ENCODE measurements at regions not wholly inside any gene's neighbourhood (a gene's known extent, or its start where the extent isn't known, plus 50 kb on each side); places are given as distances from the start of the nearest gene placed in this dataset.
A peak's percentile ranks its signal among the peaks of the same experiment; 100 is the strongest.

DNA sequence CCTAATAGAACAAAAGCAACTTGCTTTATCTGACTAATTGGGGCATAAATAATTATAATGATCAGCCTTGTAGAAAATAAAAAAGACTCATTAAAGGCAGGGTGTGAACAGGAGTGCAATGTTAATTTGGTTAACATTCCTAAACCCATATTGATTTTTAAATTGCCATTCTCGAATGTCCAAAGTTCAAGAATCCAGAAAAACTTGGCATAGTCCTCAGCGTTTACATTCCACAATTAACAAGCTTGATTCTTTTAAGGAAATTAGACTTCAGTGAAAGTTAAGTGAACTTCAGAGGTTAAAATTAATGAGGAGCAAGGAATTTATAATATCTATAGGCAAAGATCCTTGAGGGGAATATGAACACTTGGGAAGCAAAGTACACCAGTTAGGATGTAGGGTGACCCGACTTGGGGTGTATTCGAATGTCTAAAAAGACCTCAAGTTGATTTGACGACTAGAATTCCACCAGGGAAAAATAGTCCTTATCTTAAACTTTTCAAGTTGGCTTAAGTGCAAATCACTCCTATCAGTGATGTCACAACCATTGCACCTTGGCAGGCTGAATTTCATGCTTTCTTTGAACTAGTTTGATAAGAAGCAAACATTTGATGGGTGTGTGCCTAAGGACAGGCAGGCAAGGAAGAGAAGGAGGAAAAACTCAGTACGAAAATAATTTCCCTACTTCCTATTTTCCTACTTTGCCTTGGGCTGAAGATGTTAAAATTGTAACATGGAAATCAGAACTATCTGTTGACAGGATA is 830.4 kb upstream of the COBL start:
- Histone ChIP-seq H3K36me3 (ENCODE audit: control insufficient read depth, insufficient read depth, low read length) (no peaks in the 10 kb centered on the region), H3K4me3 (ENCODE audit: low read length) (no peak overlapping the region), H3K27ac (ENCODE audit: low read length) (no peak overlapping the region), H3K4me1 (ENCODE audit: control insufficient read depth, insufficient read depth, low read length) (no peaks in the 10 kb centered on the region), H3K27me3 (ENCODE audit: control insufficient read depth, insufficient read depth, low read length) (no peaks in the 10 kb centered on the region), H3K9me3 (ENCODE audit: control insufficient read depth, insufficient read depth, low read length) (no peaks in the 10 kb centered on the region)
- DNase-seq (ENCODE audit: low read depth, low spot score), result no peak
- WGBS (ENCODE audit: insufficient coverage, insufficient read length), result no CpG with 5 or more reads among the region's 6 CpGs

DNA sequence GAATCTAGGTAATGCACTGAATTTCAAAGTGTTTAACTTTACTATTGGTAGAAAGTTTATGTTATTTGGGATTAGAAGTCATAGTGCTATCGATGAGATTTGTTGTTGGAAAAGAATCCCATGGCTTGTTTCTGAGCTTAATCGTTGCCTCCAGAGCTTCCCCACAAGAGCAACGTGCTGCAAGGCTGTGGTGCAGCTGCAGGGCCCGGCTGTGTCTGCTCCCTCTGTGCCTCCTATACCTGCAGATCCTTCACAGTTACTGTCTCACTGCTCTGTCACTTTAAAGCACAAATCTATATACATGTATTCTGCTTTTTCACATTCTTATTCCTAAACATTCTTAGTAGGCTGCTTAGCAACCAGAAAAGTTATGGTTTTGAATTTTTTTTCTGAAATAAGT is 826.6 kb upstream of the COBL start:
- no peaks in the 10 kb centered on the region for H3K9me3 ChIP-seq (ENCODE audit: control insufficient read depth, insufficient read depth, low read length)
- H3K4me1 ChIP-seq (ENCODE audit: control insufficient read depth, insufficient read depth, low read length), result no peaks in the 10 kb centered on the region
- H3K27me3 ChIP-seq (ENCODE audit: control insufficient read depth, insufficient read depth, low read length), result no peaks in the 10 kb centered on the region
- 100% methylated on average over 1 of the region's 4 CpGs for WGBS (ENCODE audit: insufficient coverage, insufficient read length)
- H3K4me3 ChIP-seq (ENCODE audit: low read length), result no peak overlapping the region
- no peak for DNase-seq (ENCODE audit: low read depth, low spot score)
- H3K27ac ChIP-seq (ENCODE audit: low read length), result no peak overlapping the region
- no peaks in the 10 kb centered on the region for H3K36me3 ChIP-seq (ENCODE audit: control insufficient read depth, insufficient read depth, low read length)

GRCh38 chr7:52140851-52141250 is 824.2 kb upstream of the COBL start:
- H3K4me3 ChIP-seq (ENCODE audit: low read length), result no peak overlapping the region
- no peak overlapping the region for H3K27ac ChIP-seq (ENCODE audit: low read length)
- H3K36me3 ChIP-seq (ENCODE audit: control insufficient read depth, insufficient read depth, low read length), result no peaks in the 10 kb centered on the region
- no peaks in the 10 kb centered on the region for H3K27me3 ChIP-seq (ENCODE audit: control insufficient read depth, insufficient read depth, low read length)
- no peak for DNase-seq (ENCODE audit: low read depth, low spot score)
- no peaks in the 10 kb centered on the region for H3K4me1 ChIP-seq (ENCODE audit: control insufficient read depth, insufficient read depth, low read length)
- no peaks in the 10 kb centered on the region; the same call in 1 of the 2 replicates for H3K9me3 ChIP-seq (ENCODE audit: control insufficient read depth, insufficient read depth, low read length)
- 100% methylated on average over 1 of the region's 4 CpGs for WGBS (ENCODE audit: insufficient coverage, insufficient read length)

- no peak for DNase-seq (ENCODE audit: low read depth, low spot score)
- no peak overlapping the region for H3K4me3 ChIP-seq (ENCODE audit: low read length)
- H3K36me3 ChIP-seq (ENCODE audit: control insufficient read depth, insufficient read depth, low read length), result no peaks in the 10 kb centered on the region
- H3K4me1 ChIP-seq (ENCODE audit: control insufficient read depth, insufficient read depth, low read length), result no peaks in the 10 kb centered on the region
- no peaks in the 10 kb centered on the region; the same call in 1 of the 2 replicates for H3K9me3 ChIP-seq (ENCODE audit: control insufficient read depth, insufficient read depth, low read length)
- no peak overlapping the region for H3K27ac ChIP-seq (ENCODE audit: low read length)
- no peaks in the 10 kb centered on the region for H3K27me3 ChIP-seq (ENCODE audit: control insufficient read depth, insufficient read depth, low read length)
These were observed 818.8 kb upstream of the COBL start for GRCh38 chr7:52135403-52135802.

DNA sequence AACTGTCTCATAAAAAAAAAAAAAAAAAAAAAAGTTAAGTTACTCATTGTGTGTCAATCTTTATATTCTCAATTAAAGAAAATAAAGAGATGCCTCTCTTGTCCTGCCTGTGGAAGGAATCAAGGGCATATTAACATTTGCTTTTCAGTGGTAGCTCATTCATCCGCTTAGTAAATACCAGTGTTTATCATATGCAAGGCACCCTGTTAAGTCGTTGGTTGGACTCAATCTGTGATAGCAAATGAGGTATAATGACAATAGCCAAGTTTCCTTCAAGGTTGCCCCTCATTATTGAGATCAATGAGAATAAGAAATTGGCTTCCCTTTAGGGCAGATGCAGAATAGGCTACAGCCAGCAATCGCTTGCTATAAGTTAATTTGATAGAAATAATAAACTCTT is 812.7 kb upstream of the COBL start:
- Histone ChIP-seq H3K9me3 (ENCODE audit: control insufficient read depth, insufficient read depth, low read length) (no peaks in the 10 kb centered on the region), H3K4me3 (ENCODE audit: low read length) (no peak overlapping the region), H3K4me1 (ENCODE audit: control insufficient read depth, insufficient read depth, low read length) (peaks cover 2% of the 10 kb centered on the region; the same call in 1 of the 2 replicates), H3K36me3 (ENCODE audit: control insufficient read depth, insufficient read depth, low read length) (no peaks in the 10 kb centered on the region), H3K27ac (ENCODE audit: low read length) (no peak overlapping the region), H3K27me3 (ENCODE audit: control insufficient read depth, insufficient read depth, low read length) (no peaks in the 10 kb centered on the region)
- no peak for DNase-seq (ENCODE audit: low read depth, low spot score)
- no CpG with 5 or more reads among the region's 3 CpGs for WGBS (ENCODE audit: insufficient coverage, insufficient read length)

GRCh38 chr7:52120912-52121311 is 804.3 kb upstream of the COBL start:
- DNase-seq (ENCODE audit: low read depth, low spot score), result no peak
- H3K36me3 ChIP-seq (ENCODE audit: control insufficient read depth, insufficient read depth, low read length), result no peaks in the 10 kb centered on the region
- no peak overlapping the region for H3K4me3 ChIP-seq (ENCODE audit: low read length)
- peaks cover 2% of the 10 kb centered on the region; the same call in 1 of the 2 replicates for H3K4me1 ChIP-seq (ENCODE audit: control insufficient read depth, insufficient read depth, low read length)
- H3K27me3 ChIP-seq (ENCODE audit: control insufficient read depth, insufficient read depth, low read length), result no peaks in the 10 kb centered on the region
- no CpG with 5 or more reads among the region's 3 CpGs for WGBS (ENCODE audit: insufficient coverage, insufficient read length)
- H3K9me3 ChIP-seq (ENCODE audit: control insufficient read depth, insufficient read depth, low read length), result no peaks in the 10 kb centered on the region
- peak overlapping the region; percentile 63 for H3K27ac ChIP-seq (ENCODE audit: low read length)

GRCh38 chr7:52119537-52119936 is 802.9 kb upstream of the COBL start:
- peaks cover 2% of the 10 kb centered on the region; the same call in 1 of the 2 replicates for H3K4me1 ChIP-seq (ENCODE audit: control insufficient read depth, insufficient read depth, low read length)
- H3K27ac ChIP-seq (ENCODE audit: low read length), result peak overlapping the region; percentile 68

DNA sequence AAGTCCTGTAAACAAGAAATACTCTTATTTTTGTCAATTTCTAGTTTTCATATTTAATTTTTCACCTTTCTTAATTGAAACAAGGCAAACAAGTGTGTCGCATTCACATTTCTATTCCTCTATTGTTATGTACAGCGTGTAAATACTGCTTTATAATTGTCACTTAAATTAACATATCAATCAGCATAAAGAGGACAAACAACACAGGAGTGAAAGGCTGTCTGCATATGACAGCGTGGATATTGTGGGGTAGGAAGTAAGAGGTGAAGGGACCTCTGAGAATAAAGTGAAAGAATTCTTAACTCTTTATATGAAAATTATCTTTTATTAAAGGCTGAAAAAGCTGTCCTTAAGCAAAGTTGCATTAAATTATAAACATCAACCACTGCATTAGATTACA is 797.9 kb upstream of the COBL start:
- no peak overlapping the region for H3K4me3 ChIP-seq (ENCODE audit: low read length)
- WGBS (ENCODE audit: insufficient coverage, insufficient read length), result no CpG with 5 or more reads among the region's 3 CpGs
- H3K27me3 ChIP-seq (ENCODE audit: control insufficient read depth, insufficient read depth, low read length), result no peaks in the 10 kb centered on the region
- no peaks in the 10 kb centered on the region for H3K36me3 ChIP-seq (ENCODE audit: control insufficient read depth, insufficient read depth, low read length)
- H3K9me3 ChIP-seq (ENCODE audit: control insufficient read depth, insufficient read depth, low read length), result no peaks in the 10 kb centered on the region
- DNase-seq (ENCODE audit: low read depth, low spot score), result no peak
- H3K27ac ChIP-seq (ENCODE audit: low read length), result peak overlapping the region; percentile 92
- H3K4me1 ChIP-seq (ENCODE audit: control insufficient read depth, insufficient read depth, low read length), result peaks cover 3% of the 10 kb centered on the region; the same call in 1 of the 2 replicates

More at GRCh38 chr7:52119537-52119936, 802.9 kb upstream of the COBL start:
- H3K36me3 ChIP-seq (ENCODE audit: control insufficient read depth, insufficient read depth, low read length), result no peaks in the 10 kb centered on the region
- no peak overlapping the region for H3K4me3 ChIP-seq (ENCODE audit: low read length)
- H3K9me3 ChIP-seq (ENCODE audit: control insufficient read depth, insufficient read depth, low read length), result no peaks in the 10 kb centered on the region
- WGBS (ENCODE audit: insufficient coverage, insufficient read length), result no CpG with 5 or more reads among the region's 2 CpGs
- no peaks in the 10 kb centered on the region for H3K27me3 ChIP-seq (ENCODE audit: control insufficient read depth, insufficient read depth, low read length)
- DNase-seq (ENCODE audit: low read depth, low spot score), result no peak

- H3K36me3 ChIP-seq (ENCODE audit: control insufficient read depth, insufficient read depth, low read length), result no peaks in the 10 kb centered on the region
- H3K4me1 ChIP-seq (ENCODE audit: control insufficient read depth, insufficient read depth, low read length), result peaks cover 2% of the 10 kb centered on the region; the same call in 1 of the 2 replicates
- WGBS (ENCODE audit: insufficient coverage, insufficient read length), result no CpG with 5 or more reads among the region's 2 CpGs
- no peaks in the 10 kb centered on the region for H3K9me3 ChIP-seq (ENCODE audit: control insufficient read depth, insufficient read depth, low read length)
- H3K4me3 ChIP-seq (ENCODE audit: low read length), result no peak overlapping the region
- no peak overlapping the region for H3K27ac ChIP-seq (ENCODE audit: low read length)
- no peak for DNase-seq (ENCODE audit: low read depth, low spot score)
- no peaks in the 10 kb centered on the region for H3K27me3 ChIP-seq (ENCODE audit: control insufficient read depth, insufficient read depth, low read length)
These were observed 797.4 kb upstream of the COBL start for GRCh38 chr7:52114056-52114455.

DNA sequence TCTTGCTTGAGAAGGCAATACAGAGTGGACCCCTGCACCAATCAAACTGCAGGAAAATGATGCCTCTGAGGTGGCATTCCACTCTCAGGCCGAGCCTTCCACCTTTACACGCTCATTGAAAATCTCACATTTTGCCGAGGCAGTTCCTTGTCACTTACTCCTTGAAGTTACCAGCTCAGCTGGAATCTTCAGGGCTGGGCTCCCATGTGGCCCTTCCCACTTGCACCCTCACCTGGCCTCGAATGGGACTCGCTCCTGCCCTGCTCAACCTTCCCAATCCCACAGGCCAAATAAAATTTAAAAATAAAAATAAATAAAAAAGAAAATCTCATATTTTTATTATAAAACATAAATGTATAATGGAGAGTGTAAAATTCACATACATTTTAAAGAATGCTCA is 790.7 kb upstream of the COBL start:
- WGBS (ENCODE audit: insufficient coverage, insufficient read length), result no CpG with 5 or more reads among the region's 5 CpGs
- DNase-seq (ENCODE audit: low read depth, low spot score), result no peak
- H3K9me3 ChIP-seq (ENCODE audit: control insufficient read depth, insufficient read depth, low read length), result no peaks in the 10 kb centered on the region

DNA sequence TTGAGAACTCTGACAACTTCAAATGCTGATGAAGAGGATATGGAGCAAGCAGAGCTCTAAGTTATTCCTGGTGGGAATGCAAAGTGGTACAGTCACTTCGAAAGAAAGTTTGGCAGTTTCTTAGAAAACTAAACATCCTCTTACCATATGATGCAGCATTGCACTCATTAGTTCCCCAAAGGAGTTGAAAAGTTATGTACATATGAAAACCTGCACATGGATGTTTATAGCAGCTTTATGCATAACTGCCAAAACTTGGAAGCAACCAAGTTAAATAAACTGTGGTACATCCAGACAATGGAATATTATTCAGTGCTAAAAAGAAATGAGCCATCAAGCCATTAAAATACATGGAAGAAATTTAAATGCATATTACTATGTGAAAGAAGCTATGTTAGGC is 779.3 kb upstream of the COBL start:
- Histone ChIP-seq H3K4me1 (ENCODE audit: control insufficient read depth, insufficient read depth, low read length) (no peaks in the 10 kb centered on the region; the same call in 1 of the 2 replicates), H3K36me3 (ENCODE audit: control insufficient read depth, insufficient read depth, low read length) (no peaks in the 10 kb centered on the region), H3K27me3 (ENCODE audit: control insufficient read depth, insufficient read depth, low read length) (no peaks in the 10 kb centered on the region), H3K9me3 (ENCODE audit: control insufficient read depth, insufficient read depth, low read length) (no peaks in the 10 kb centered on the region), H3K27ac (ENCODE audit: low read length) (no peak overlapping the region), H3K4me3 (ENCODE audit: low read length) (no peak overlapping the region)
- WGBS (ENCODE audit: insufficient coverage, insufficient read length), result no CpG with 5 or more reads among the region's 1 CpG
- no peak for DNase-seq (ENCODE audit: low read depth, low spot score)

More for the DNA sequence above, 790.7 kb upstream of the COBL start:
- Histone ChIP-seq H3K4me1 (ENCODE audit: control insufficient read depth, insufficient read depth, low read length) (no peaks in the 10 kb centered on the region), H3K36me3 (ENCODE audit: control insufficient read depth, insufficient read depth, low read length) (no peaks in the 10 kb centered on the region), H3K27ac (ENCODE audit: low read length) (no peak overlapping the region), H3K27me3 (ENCODE audit: control insufficient read depth, insufficient read depth, low read length) (no peaks in the 10 kb centered on the region), H3K4me3 (ENCODE audit: low read length) (no peak overlapping the region)

Measured in iPS DF 6.9 (cell line).